Sigmoid colon (tissue), 4 donors: ENCODE measurements at regions not wholly inside any gene's neighbourhood (a gene's known extent, or its start where the extent isn't known, plus 50 kb on each side); places are given as distances from the start of the nearest gene placed in this dataset.

Source experiments
- EP300 ChIP-seq, 4 donors: sonication (generic); formaldehyde crosslinking; IDR thresholded peaks; one replicate each; pipeline ENCODE4 v1.6.1; 2017; ENCODE audit warnings: antibody characterized with exemption in 4 of 4
- POLR2A ChIP-seq, 2 donors: fragments of 450-650 bp; IDR thresholded peaks; one replicate each; pipeline ENCODE4 v1.6.1; 2016; ENCODE audit warnings: antibody characterized with exemption in 2 of 2, mild to moderate bottlenecking in 2 of 2, moderate library complexity in 2 of 2
- POLR2AphosphoS5 ChIP-seq, 4 donors: sonication (generic); formaldehyde crosslinking; IDR thresholded peaks; one replicate each; pipeline ENCODE4 v1.6.1; 2017; ENCODE audit warnings: antibody characterized with exemption in 4 of 4
- TF ChIP-seq, protein P1 (sequence below), 4 experiments: fragments of 450-650 bp in 3 of 4; fragments of 200-600 bp in 1 of 4; IDR thresholded peaks; one replicate each; pipeline ENCODE4 v1.5.1; 2016 to 2019; ENCODE audit warnings: antibody characterized with exemption in 4 of 4, mild to moderate bottlenecking in 3 of 4, moderate library complexity in 2 of 4

DNA sequence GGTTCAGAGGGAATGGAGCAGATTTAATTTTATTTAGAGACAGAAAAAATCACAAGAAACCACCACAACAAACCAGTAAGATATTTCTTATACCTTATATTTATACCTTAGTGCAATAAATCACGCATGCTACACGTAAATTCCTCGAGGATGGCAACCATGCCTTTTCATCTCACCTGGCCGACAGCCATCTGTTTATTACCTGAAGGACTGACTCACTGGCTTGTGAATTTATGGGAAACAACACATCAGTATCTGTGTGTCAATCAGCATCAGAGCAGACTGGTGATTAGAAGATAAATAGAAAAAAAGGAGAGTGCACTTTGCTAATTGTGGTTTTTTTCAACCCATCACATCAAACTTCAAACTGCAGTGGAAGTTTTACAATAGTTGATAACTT lies 58.4 kb downstream of the S1PR1 start:
- TF ChIP-seq, protein P1, sequence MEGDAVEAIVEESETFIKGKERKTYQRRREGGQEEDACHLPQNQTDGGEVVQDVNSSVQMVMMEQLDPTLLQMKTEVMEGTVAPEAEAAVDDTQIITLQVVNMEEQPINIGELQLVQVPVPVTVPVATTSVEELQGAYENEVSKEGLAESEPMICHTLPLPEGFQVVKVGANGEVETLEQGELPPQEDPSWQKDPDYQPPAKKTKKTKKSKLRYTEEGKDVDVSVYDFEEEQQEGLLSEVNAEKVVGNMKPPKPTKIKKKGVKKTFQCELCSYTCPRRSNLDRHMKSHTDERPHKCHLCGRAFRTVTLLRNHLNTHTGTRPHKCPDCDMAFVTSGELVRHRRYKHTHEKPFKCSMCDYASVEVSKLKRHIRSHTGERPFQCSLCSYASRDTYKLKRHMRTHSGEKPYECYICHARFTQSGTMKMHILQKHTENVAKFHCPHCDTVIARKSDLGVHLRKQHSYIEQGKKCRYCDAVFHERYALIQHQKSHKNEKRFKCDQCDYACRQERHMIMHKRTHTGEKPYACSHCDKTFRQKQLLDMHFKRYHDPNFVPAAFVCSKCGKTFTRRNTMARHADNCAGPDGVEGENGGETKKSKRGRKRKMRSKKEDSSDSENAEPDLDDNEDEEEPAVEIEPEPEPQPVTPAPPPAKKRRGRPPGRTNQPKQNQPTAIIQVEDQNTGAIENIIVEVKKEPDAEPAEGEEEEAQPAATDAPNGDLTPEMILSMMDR (IDR thresholded peaks at IDR 0.05): no peak
- no peak for TF ChIP-seq POLR2A (IDR thresholded peaks at IDR 0.05)
- no peak for TF ChIP-seq POLR2AphosphoS5 (IDR thresholded peaks at IDR 0.05)
- no peak for TF ChIP-seq EP300 (IDR thresholded peaks at IDR 0.05)
